Limb (tissue), 2 donors: ENCODE measurements at regions not wholly inside any gene's neighbourhood (a gene's known extent, or its start where the extent isn't known, plus 50 kb on each side); places are given as distances from the start of the nearest gene placed in this dataset.
A peak's percentile ranks its signal among the peaks of the same experiment; 100 is the strongest.

Experiments
- DNase-seq, 2 donors: peaks; one replicate each; pipeline ENCODE4 v3.0.0-alpha.2; 2016; ENCODE audit errors: extremely low spot score in 2 of 2

DNA sequence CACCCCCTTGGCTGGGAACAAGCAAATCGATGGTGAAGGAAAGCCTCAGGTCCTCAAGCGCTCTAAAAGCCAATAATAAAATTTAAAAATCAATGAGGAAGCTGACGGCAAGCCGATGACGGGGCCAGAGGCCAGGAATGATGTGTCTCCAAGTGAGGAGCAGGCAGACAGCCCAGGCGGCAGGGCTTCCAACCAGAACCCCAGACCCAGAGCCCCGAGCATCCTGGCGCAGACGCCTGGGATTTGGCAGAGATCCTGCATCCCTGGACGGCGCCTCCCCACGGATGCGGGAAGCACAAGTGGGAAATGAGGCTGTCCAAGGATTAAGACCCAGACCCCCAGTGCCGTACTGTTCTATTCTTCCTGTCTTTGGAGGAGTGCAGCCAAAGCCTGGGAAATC is 123.0 kb upstream of the PROK2 start:
- no peak for DNase-seq

DNA sequence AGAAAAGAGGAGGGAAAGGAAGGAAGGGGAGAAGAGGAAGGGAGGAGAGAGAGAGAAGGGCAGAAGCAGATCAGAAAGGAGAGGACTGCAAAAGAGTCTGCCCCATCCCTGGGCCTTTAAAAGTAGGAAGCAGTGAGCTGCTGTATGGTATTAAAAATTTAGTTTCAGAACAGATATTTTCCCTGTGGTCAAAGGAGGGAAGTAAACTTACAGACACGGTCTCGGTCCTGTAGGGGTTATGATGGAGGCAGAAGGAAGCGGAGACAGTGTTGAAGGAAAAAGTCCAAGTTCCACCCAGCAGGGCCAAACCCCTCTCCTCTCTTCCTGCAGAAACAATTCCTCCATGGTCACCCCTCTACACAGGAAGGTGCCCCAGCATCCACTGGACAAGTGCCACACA is 122.0 kb upstream of the PROK2 start:
- DNase-seq = no peak

DNA sequence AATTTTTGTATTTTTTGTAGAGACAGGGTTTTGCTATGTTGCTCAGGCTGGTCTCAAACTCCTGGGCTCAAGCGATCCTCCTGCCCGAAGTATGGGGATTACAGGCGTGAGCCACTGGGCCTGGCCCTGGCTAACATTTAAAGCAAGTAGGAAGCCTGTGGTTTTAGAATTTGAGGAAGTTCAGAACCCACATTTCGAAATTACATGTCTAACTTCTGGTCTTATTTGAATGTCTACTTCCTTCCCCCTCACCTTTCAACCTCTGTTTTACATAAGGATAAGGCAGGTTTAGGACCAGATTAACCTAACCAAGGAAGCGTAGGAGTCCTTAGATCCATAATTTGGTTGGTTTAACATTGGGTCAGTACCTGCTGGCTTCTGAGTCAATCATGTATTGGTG is 120.5 kb upstream of the PROK2 start:
- DNase-seq = no peak

DNA sequence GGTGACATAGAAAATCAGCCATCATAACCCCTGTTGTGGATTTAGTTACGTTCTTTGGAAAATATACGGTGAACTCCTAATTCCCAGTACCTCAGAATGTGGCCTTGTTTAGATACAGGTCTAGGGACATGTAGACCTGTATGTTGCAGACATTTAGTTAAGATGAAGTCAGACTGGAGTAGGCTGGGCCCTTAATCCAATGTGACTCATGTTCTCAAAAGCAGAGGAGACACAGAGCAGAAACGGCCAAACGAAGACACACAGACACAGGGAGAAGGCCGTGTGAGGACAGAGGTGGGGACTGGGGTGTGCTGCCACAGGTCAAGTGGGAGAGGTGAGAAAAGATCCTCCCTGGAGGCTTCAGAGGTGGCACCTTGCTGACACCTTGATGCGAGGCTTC is 119.0 kb upstream of the PROK2 start:
- DNase-seq = no peak

DNA sequence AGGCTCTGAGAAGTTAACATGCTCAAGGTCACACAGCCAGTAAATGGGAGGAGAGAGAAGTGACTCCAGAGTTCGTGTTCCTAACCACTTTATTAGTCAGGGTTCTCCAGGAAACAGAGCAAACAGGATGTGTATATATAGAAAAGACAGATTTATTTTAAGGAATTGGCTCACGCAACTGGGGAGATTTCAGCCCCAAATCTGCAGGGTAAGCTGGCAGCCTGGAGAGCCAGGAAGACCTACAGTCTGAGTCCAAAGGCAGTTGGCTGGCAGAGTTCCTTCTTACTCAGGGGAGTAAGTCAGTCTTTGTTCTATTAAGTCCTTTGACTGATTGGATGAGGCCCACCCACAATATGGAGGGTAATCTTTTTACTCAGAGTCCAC is 118.2 kb upstream of the PROK2 start:
- DNase-seq = no peak

DNA sequence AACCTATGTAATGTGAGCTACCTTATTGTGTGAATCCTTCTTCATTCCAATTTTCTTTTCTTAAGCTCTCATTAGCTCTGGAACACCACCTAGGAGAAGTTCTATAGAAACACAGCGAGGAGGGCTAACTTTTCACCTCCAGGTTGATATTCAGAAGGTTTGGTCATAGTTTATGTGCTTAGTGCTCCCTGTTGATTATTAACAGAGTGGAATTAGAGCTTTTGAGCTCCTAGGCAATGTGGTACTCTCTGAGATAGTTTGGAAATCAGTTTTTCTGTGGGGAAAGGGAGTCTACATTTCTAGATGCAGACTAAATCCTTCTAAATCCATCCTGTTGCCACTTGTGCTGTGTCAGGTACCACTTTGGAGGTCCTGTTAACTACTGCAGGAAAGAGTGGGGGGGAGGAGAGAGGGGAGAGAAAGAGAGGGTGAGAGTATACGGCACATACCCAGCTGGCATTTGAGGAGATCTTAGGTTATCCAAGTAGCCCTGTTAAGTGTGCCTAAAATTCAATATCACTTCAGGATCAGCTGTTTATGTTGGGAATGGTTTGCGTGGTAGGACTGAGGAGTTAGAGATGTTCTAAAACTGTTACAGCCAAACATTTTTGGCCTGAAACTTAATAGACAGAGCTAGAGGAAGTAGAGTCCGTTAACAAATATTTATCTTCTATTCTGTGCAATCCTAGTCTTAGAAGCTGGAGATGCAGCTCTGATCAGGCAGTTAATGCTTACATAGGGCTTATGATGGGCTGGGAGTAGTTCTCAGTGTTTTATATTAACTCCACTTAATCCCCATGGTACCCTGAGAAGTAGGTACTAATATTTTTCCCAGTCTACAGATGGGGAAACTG is 117.5 kb upstream of the PROK2 start:
- DNase-seq = no peak

DNA sequence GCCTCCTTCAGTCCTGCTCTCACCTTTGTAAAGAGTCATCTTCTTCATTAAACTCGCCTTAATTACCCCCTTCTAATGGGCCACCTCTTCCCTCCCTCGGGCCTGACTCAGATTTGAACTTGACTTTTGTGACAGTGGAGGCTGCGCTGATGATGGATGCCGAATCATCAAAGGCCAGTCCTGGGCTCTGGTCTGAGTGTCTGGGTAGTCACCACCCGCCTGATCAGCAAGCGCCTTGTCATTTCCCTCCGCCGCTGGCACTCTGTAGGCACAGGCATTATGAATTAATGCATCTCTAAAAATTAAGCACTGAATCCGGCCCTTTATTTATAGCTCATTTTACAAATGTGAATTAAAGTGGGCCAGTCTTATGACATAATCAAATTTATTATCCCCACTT is 116.7 kb upstream of the PROK2 start:
- DNase-seq = no peak

DNA sequence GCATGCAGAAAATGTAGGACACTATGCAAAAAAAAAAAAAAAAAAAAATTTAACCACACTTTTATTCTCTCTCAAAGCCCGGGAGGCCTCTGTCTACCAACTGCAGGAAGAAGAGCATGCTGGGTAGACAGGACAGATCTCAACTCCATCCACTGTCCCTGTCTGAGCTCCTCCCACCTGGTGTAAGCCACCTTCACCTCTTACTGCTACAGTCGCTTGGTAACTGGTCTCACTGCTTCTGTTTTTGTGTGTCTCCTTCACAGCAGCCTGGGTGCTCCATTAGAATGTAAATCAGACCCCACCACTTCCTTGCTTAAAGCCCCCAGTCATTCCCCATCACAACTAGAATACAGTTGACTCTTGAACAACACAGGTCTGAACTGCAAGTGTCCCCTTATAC is 115.1 kb upstream of the PROK2 start:
- DNase-seq = no peak

DNA sequence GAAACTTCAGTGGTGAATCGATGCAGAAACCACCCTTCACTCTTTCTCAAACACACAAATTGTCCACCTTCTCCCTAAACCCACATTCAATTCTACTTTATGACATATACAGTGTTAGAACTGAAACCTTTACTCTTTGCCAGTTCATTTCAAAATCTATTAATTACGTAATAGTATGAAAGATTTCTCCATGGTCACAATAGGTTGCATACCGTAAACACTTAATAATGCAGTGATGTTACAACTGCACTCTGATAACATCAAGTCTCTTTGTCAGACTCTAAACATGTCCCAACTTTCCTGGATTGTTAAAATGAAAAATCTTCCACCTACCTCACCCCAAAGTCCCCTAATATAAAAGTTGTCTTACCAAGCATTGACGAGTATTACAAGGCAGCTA is 111.8 kb upstream of the PROK2 start:
- DNase-seq = no peak

DNA sequence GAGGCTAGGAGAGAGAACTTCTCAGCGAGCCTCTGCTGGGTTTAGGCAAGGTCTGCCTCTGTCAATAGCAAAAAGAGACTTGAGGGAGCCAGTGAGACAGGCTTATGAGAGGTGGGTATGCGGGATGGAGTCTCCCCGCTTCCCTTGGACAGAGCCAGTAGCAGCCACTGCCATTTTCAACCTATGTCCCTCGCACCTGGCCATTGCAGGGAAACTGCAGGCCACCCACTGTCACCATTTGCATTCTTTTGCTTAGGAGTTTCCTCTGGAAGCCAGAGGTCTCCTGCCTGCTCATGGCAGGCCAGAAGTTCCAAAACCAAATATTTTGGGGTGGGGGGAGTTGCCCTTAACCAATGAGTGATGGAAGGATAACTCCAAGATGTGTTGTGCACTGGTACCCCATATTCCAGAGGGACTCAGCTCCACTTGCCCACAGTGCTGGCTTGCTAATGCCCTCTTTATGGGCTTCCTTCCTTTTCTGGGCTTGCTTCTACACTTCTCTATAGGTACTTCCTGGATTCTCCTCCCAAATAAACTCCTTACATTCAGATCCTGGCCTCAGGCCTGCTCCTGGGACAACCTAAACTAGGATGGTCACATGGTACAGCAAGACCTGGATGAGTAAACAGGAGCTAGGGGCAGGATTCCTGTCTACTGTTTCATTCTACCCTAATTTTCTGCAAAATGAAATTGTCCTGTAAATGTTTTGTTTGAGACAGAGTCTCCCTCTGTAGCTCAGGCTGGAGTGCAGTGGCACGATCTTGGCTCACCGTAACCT is 108.9 kb upstream of the PROK2 start:
- no peak for DNase-seq

DNA sequence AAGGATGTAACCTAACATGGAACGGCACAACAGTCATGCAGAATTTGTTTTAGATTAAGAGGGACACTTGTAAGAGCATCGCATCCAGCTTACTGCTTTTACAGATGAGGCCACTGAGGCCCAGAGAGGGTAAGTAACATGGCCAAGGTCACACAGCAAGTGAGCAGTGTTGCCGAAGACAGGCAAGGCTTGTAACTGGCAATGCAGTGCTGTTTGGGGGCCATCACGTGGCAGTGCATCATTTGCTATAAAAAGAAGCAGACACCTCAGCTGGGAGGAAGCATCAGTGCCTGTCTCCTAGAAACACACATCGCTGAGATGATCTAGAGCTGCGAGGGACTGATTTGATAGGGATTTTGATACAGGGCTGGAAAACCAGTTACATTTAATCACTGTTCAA is 108.2 kb upstream of the PROK2 start:
- no peak for DNase-seq

DNA sequence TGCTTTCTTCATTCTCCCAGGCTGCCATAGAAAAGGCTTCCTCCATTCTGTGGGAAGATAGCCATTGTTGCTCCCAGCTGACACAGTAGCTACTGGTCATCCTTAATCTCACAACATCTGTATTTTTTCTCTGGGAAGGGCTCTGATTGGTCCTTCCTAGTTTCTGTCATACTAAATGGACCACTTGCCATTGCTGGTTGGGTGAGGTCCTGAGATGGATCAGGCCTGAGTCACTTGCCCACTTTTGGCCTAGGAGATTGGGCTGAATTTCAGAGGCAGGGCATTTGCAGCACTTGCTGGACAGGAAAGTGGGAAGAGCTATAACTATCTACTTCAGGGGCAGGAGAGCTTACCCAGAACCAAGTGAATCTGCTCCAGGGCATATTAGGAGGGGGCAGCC is 106.5 kb upstream of the PROK2 start:
- DNase-seq = no peak

DNA sequence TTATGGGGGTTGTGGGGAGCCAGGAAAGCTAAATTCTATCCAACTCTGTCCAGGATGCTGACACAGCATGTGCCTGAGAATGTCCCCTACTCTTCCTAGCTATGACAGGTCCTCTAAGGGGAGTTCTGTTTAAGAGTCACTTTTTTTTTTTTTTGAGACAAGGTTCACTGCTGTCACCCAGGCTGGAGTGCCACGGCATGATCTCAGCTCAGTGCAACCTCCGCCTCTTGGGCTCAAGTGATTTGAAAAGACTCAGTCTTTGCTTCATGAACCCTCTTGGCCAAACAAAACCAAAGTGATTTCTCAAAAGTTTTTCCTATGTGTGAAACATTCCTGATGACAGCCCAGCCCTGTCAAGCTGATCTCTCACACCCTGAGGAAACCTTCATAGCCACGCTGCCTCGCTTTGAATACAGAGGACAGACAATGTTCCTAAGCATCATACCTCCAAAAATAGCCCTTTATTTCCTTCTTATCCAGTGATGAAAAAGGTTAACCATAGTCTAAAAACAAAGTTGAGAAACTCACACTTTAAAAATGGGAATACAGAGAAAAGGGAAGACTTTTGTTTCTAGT is 105.5 kb upstream of the PROK2 start:
- DNase-seq = no peak

DNA sequence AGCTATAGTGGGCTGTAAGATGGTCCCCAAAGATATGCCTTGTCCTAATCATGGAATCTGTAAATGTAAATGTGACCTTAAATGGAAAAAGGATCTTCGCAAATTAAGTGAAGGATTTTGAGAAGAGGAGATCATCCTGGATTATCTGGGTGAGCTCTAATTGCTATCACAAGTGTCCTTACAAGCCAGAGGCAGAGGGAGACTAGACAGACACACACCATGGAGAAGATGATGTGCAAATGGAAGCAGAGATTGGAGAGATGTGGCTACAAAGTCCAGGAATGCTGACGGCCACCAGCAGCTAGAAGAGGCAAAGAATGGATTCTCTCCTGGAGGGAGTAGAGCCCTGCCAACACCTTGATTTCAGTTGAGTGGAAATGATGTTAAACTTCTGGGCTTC is 102.3 kb upstream of the PROK2 start:
- no peak for DNase-seq

DNA sequence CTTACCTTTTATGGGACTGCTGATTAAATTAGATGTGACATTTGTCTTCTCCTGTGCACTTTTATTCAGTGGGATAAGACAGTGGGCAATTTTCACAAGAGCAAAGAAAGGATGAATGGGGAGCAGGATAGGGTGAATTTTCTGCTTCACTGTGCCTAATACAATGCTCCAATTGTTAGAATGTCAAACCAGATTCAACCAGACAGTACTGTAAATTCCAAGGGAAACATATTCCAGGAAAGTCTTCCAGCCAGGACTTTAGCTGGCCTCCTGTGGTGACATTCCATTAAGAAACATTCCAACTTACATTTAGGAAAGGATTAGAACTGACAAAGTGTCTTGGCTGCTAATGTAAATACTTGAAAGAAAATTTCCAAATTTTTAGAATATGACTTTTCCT is 100.1 kb upstream of the PROK2 start:
- peak in 1 of 2 donors; percentile 47 for DNase-seq

DNA sequence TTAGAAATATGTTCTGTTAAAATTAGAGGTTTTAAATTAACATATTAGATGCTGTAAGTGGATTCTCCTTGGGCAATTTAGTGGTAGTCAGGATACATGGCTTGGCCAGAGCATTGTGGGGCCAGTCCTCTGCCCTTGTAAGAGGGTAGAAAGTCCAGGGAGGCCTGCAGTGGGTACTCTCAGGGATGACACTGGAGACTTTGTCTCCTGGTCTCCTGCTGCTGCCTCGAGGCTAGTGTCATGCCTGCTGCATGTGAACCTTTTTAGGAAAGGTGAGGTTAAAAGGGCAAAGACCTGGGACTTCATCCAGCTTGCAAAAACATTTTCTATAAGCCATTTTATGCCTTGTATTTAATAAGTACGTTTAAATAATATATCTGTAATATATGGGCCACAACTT is 96.8 kb upstream of the PROK2 start:
- DNase-seq = no peak

DNA sequence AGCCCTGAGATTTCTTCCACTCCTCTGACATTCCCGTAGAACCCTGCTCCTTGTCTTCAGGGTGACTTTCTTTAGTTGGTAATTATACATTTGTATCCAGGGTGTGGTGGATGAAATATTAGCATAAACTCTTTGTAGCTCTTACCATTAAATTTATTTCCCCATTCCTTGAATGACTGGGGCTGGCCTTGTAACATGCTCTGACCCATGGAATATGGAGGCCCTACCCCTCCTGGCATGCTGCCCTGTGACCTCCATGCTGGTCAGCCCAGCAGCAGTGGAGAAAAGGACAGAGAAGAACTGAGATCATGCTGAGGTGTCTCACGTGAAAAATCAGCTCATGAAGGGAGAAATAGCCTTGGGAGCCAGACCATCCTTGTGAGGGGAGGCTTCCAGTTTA is 96.1 kb upstream of the PROK2 start:
- no peak for DNase-seq

DNA sequence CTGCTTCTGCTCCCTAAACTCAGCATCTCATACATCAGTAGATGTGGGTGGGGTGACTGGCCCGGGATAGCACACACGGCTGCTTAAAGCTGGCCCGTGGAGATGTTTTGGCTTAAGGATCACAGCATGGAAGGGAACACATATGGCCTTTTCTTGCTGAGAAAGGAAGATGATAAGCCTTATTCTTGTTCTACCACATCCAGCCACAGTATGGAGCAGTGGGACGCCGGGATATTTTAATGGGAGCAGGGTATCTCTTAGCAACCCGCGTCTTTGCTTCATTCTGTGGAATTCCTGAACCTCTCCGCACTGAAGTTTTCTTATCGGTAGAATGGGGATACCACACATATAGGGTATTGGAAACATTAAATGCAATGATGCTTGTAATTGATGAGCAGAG is 94.1 kb upstream of the PROK2 start:
- no peak for DNase-seq

DNA sequence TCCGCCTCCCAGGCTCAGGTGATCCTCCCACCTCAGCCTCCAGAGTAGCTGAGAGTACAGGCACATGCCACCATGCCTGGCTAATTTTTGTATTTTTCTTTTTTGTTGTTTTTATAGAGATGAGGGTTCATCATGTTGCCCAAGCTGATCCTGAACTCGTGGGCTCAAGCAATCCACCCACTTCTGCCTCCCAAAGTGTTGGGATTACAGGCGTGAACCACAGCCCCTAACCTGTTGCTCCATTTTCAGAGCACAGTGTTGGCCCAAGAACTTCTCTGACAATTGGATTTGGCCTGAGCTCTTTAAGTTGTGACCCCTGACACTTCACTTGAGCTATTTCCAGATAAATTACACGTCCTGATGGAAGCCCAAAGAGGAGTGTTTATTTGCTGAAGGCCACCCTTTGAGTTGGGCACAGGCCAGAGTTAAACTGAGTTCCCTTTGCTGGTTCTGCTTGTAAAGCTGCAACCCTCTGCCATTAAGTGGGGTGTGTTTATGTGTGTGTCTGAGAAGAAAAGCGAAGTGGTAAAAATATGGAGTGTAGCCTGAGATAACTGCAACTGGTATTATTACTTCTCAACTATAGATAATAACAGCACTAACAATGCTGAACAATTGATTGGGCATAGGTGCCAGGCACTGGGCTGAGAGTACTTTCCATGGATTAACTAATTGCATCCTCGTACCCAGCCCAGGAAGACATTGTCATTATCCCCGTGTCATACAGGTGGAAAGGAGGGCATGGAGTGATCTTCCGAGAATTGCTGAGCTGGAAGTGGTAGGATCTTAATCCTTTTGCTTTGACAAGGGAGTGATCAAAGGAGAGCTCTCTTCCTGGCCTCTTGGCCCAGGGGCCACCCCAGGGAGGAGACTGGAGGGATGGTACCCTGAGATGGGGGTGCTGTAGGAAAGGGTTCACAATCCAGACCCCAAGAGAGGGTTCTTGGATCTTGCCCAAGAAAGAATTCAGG is 91.5 kb upstream of the PROK2 start:
- DNase-seq = no peak

DNA sequence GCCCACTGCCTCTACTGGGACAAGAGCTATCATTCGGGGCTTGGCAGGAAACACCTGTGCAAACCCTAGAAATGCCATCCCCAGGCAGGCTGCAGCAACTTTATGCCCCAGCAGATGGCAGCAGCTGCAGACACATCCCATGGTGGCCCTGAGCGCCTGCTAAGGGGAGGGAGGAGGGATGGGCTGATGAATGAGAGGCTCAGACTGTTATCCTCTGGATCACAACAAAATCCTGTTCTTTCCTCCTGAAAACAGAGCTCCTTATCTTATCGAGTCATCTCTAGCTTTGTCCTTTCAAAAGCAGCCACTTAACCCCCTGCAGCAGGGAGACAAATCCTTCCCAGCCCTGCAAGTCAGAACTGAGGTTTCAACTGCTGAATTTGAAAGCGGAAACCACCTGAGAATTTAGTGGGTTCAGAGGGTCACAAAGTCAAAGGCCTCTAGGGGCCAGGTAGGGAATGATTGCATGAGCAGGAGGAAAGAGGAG is 90.6 kb upstream of the PROK2 start:
- DNase-seq = peak; percentile 77 to 86

DNA sequence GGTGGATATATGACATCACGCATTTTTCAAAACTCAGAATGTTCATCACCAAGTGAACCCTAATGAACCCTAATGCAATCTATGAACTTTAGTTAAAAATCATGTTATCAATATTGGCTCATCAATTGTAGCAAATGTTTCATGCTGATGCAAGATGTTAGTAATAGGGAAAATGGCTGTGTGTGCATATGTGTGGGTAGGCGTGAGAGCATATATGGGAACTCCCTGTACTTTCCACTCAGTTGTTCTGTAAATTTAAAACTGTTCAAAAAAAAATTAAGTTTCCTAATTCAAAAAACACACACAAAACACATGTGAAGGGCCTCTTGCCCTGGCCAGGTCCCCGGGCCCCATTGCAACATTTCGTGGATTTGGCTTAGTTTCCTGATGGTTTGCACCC is 89.7 kb upstream of the PROK2 start:
- no peak for DNase-seq
